Liver (tissue), 8 donors: ENCODE measurements at regions not wholly inside any gene's neighbourhood (a gene's known extent, or its start where the extent isn't known, plus 50 kb on each side); places are given as distances from the start of the nearest gene placed in this dataset.

Source experiments
- DNase-seq: peaks from one replicate; pipeline ENCODE4 v3.0.0-alpha.2; 2017; ENCODE audit warnings: low spot score
- H3K27ac ChIP-seq, 2 donors: one replicate each; pipeline ENCODE4 v1.7.0; 2013; ENCODE audit warnings: inconsistent platforms in 2 of 2, low read length in 2 of 2, control low read depth in 1 of 2, low read depth in 1 of 2, mild to moderate bottlenecking in 1 of 2
- H3K27me3 ChIP-seq, 4 donors: one replicate each; pipeline versions ENCODE4 v1.6.1 to v1.7.0; 2013; ENCODE audit warnings: low read length in 3 of 4, inconsistent platforms in 1 of 4, mild to moderate bottlenecking in 1 of 4, moderate library complexity in 1 of 4; ENCODE audit not compliant: control insufficient read depth in 4 of 4, insufficient read depth in 4 of 4
- H3K36me3 ChIP-seq, 4 donors: one replicate each; pipeline versions ENCODE4 v1.6.1 to v1.7.0; 2013; ENCODE audit warnings: low read length in 3 of 4, mild to moderate bottlenecking in 3 of 4, low read depth in 1 of 4, moderate library complexity in 1 of 4; ENCODE audit not compliant: control insufficient read depth in 4 of 4, insufficient read depth in 3 of 4
- H3K4me1 ChIP-seq, 4 donors: one replicate each; pipeline versions ENCODE4 v1.6.1 to v1.7.0; 2013; ENCODE audit warnings: low read length in 3 of 4, mild to moderate bottlenecking in 3 of 4, moderate library complexity in 1 of 4; ENCODE audit not compliant: control insufficient read depth in 4 of 4, insufficient read depth in 4 of 4
- H3K4me3 ChIP-seq, 3 donors: one replicate each; pipeline versions ENCODE4 v1.6.1 to v1.7.0; 2013; ENCODE audit warnings: low read length in 3 of 3, control low read depth in 1 of 3, low read depth in 1 of 3, mild to moderate bottlenecking in 1 of 3
- H3K9ac ChIP-seq, 2 donors: one replicate each; pipeline ENCODE4 v1.7.0; 2013; ENCODE audit warnings: low read length in 2 of 2, mild to moderate bottlenecking in 2 of 2, moderate library complexity in 2 of 2, control low read depth in 1 of 2, low read depth in 1 of 2
- H3K9me3 ChIP-seq, 4 donors: one replicate each; pipeline versions ENCODE4 v1.6.1 to v1.7.0; 2013; ENCODE audit warnings: low read length in 3 of 4; ENCODE audit not compliant: control insufficient read depth in 4 of 4
- ATF3 ChIP-seq: IDR thresholded peaks from 2 replicates; pipeline ENCODE4 v1.6.1; 2016; ENCODE audit warnings: antibody characterized with exemption
- EGR1 ChIP-seq, 2 donors: IDR thresholded peaks; 2 replicates each; pipeline ENCODE4 v1.6.1; 2016 to 2018; ENCODE audit warnings: antibody characterized with exemption in 2 of 2, low read depth in 2 of 2
- FOXA1 ChIP-seq: IDR thresholded peaks from 2 replicates; pipeline ENCODE4 v1.6.1; 2016; ENCODE audit warnings: antibody characterized with exemption
- FOXA2 ChIP-seq: IDR thresholded peaks from 2 replicates; pipeline ENCODE4 v1.6.1; 2016; ENCODE audit warnings: antibody characterized with exemption
- GABPA ChIP-seq, 2 donors: IDR thresholded peaks in 1 of 2; conservative IDR thresholded peaks in 1 of 2; 2 replicates each; pipeline ENCODE4 v1.6.1; 2016; ENCODE audit warnings: antibody characterized with exemption in 2 of 2, mild to moderate bottlenecking in 1 of 2, moderate library complexity in 1 of 2
- HNF4A ChIP-seq, 2 donors: conservative IDR thresholded peaks; 2 replicates each; pipeline ENCODE4 v1.6.1; 2016; ENCODE audit warnings: antibody characterized with exemption in 2 of 2, mild to moderate bottlenecking in 2 of 2
- HNF4G ChIP-seq: IDR thresholded peaks from 2 replicates; pipeline ENCODE4 v1.6.1; 2016; ENCODE audit warnings: antibody characterized with exemption
- JUND ChIP-seq, 2 donors: IDR thresholded peaks; 2 replicates each; pipeline ENCODE4 v1.6.1; 2016; ENCODE audit warnings: antibody characterized with exemption in 2 of 2
- MAX ChIP-seq: IDR thresholded peaks from 2 replicates; pipeline ENCODE4 v1.6.1; 2016; ENCODE audit warnings: antibody characterized with exemption
- NR2F2 ChIP-seq: IDR thresholded peaks from 2 replicates; pipeline ENCODE4 v1.6.1; 2016; ENCODE audit warnings: antibody characterized with exemption
- RAD21 ChIP-seq, 2 donors: IDR thresholded peaks; 2 replicates each; pipeline ENCODE4 v1.6.1; 2016; ENCODE audit warnings: antibody characterized with exemption in 2 of 2, mild to moderate bottlenecking in 2 of 2
- REST ChIP-seq: IDR thresholded peaks from 2 replicates; pipeline ENCODE4 v1.6.1; 2016; ENCODE audit warnings: antibody characterized with exemption, mild to moderate bottlenecking
- RXRA ChIP-seq, 2 donors: IDR thresholded peaks; 2 replicates each; pipeline ENCODE4 v1.6.1; 2017 to 2018; ENCODE audit warnings: antibody characterized with exemption in 2 of 2, mild to moderate bottlenecking in 1 of 2
- SP1 ChIP-seq: IDR thresholded peaks from 2 replicates; pipeline ENCODE4 v1.6.1; 2018; ENCODE audit warnings: antibody characterized with exemption, mild to moderate bottlenecking
- TAF1 ChIP-seq: conservative IDR thresholded peaks from 2 replicates; pipeline ENCODE4 v1.6.1; 2016; ENCODE audit warnings: antibody characterized with exemption, mild to moderate bottlenecking
- YY1 ChIP-seq: IDR thresholded peaks from 2 replicates; pipeline ENCODE4 v1.6.1; 2016; ENCODE audit warnings: antibody characterized with exemption, mild to moderate bottlenecking
- WGBS: extraction: QIAGEN DNeasy Blood & Tissue Kit; methylation state at CpG from one replicate; pipeline ENCODE4 v1.1.7; 2013; 5-methylcytosine and 5-hydroxymethylcytosine counted together
- TF ChIP-seq, protein P1 (sequence below): IDR thresholded peaks from 2 replicates; pipeline ENCODE4 v1.6.1; 2016; ENCODE audit warnings: antibody characterized with exemption
- TF ChIP-seq, protein P2 (sequence below): fragments of 150-350 bp; IDR thresholded peaks from 2 replicates; pipeline ENCODE4 v1.5.1; 2017; ENCODE audit warnings: improper control_type of control experiment, low read depth, low read length; ENCODE audit not compliant: missing input control
- donor health status: healthy.
- donor health status: healthy.
- donor health status: healthy.
- donor health status: healthy.
- donor health status: healthy.

- Histone ChIP-seq H3K27ac (no peak overlapping the region), H3K9ac (no peak overlapping the region), H3K9me3 (no peaks in the 10 kb centered on the region), H3K4me1 (no peaks in the 10 kb centered on the region), H3K27me3 (no peaks in the 10 kb centered on the region), H3K36me3 (no peaks in the 10 kb centered on the region), H3K4me3 (no peak overlapping the region)
- DNase-seq: no peak
- TF ChIP-seq SP1: no peak
- TF ChIP-seq, protein P1, sequence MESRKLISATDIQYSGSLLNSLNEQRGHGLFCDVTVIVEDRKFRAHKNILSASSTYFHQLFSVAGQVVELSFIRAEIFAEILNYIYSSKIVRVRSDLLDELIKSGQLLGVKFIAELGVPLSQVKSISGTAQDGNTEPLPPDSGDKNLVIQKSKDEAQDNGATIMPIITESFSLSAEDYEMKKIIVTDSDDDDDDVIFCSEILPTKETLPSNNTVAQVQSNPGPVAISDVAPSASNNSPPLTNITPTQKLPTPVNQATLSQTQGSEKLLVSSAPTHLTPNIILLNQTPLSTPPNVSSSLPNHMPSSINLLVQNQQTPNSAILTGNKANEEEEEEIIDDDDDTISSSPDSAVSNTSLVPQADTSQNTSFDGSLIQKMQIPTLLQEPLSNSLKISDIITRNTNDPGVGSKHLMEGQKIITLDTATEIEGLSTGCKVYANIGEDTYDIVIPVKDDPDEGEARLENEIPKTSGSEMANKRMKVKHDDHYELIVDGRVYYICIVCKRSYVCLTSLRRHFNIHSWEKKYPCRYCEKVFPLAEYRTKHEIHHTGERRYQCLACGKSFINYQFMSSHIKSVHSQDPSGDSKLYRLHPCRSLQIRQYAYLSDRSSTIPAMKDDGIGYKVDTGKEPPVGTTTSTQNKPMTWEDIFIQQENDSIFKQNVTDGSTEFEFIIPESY: no peak
- no peak for TF ChIP-seq FOXA2
- TF ChIP-seq REST: no peak
- TF ChIP-seq EGR1 (IDR thresholded peaks at IDR 0.05; ENCODE audit: low read depth in 2 of 2): no peak
- TF ChIP-seq JUND (IDR thresholded peaks at IDR 0.05): no peak
- no peak for TF ChIP-seq ATF3
- no peak for TF ChIP-seq HNF4G
- TF ChIP-seq GABPA (IDR thresholded peaks at IDR 0.05 in 1 of 2, conservative IDR thresholded peaks at IDR 0.05 in 1 of 2): no peak
- no peak for TF ChIP-seq YY1
Observed at GRCh38 chr11:11769362-11769761, 72.4 kb upstream of the USP47 start.

DNA sequence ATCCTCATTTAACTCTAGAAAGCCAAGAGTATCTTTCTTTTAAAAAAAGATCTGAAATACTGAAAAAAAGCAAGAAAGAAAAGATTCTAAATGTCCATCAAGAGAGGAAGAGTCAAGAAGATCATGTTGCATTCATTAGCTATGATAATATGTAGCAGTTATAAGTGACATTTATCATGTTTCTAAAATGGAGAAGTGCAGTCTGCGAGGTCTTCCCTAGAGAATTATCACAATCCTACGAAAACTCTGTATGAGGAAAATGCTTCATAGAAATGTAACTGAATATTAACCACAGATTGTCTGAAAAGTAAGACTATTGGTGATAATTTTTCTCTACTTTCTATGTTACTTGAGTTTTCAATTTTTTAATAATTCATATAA is 77.4 kb upstream of the USP47 start:
- TF ChIP-seq EGR1 (IDR thresholded peaks at IDR 0.05; ENCODE audit: low read depth in 2 of 2): no peak
- no peak for TF ChIP-seq TAF1
- no peak for TF ChIP-seq RXRA (IDR thresholded peaks at IDR 0.05)
- no peak for TF ChIP-seq FOXA2
- no peak for TF ChIP-seq ATF3
- TF ChIP-seq HNF4A (conservative IDR thresholded peaks at IDR 0.05): no peak
- TF ChIP-seq, protein P1: no peak
- no peak for TF ChIP-seq RAD21 (IDR thresholded peaks at IDR 0.05)
- no peak for TF ChIP-seq JUND (IDR thresholded peaks at IDR 0.05)
- no peak for TF ChIP-seq YY1
- TF ChIP-seq HNF4G: no peak
- no peak for TF ChIP-seq NR2F2
- TF ChIP-seq, protein P2, sequence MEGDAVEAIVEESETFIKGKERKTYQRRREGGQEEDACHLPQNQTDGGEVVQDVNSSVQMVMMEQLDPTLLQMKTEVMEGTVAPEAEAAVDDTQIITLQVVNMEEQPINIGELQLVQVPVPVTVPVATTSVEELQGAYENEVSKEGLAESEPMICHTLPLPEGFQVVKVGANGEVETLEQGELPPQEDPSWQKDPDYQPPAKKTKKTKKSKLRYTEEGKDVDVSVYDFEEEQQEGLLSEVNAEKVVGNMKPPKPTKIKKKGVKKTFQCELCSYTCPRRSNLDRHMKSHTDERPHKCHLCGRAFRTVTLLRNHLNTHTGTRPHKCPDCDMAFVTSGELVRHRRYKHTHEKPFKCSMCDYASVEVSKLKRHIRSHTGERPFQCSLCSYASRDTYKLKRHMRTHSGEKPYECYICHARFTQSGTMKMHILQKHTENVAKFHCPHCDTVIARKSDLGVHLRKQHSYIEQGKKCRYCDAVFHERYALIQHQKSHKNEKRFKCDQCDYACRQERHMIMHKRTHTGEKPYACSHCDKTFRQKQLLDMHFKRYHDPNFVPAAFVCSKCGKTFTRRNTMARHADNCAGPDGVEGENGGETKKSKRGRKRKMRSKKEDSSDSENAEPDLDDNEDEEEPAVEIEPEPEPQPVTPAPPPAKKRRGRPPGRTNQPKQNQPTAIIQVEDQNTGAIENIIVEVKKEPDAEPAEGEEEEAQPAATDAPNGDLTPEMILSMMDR: no peak
- no peak for TF ChIP-seq REST
- TF ChIP-seq MAX: no peak
- TF ChIP-seq GABPA (IDR thresholded peaks at IDR 0.05 in 1 of 2, conservative IDR thresholded peaks at IDR 0.05 in 1 of 2): no peak
- no peak for TF ChIP-seq SP1
- no peak for TF ChIP-seq FOXA1
- Histone ChIP-seq H3K4me3 (no peak overlapping the region), H3K27me3 (no peaks in the 10 kb centered on the region), H3K36me3 (no peaks in the 10 kb centered on the region), H3K9me3 (no peaks in the 10 kb centered on the region), H3K27ac (no peak overlapping the region), H3K9ac (no peak overlapping the region), H3K4me1 (no peaks in the 10 kb centered on the region)
- 88% methylated on average over 2 of the region's 2 CpGs for WGBS
- no peak for DNase-seq
